HG03045 (cell line): ENCODE measurements at regions not wholly inside any gene's neighbourhood (a gene's known extent, or its start where the extent isn't known, plus 50 kb on each side); places are given as distances from the start of the nearest gene placed in this dataset.
"Not testable (repeated sequence)": the region's sequence is repeated elsewhere in the genome, so short reads cannot be mapped to it uniquely, and the experiment has no call there.

Experiments
- ATAC-seq: cut with Tn5 transposase; IDR thresholded peaks from one replicate; pipeline ENCODE4 v1.9.1; 2021; ENCODE audit warnings: mild to moderate bottlenecking, moderate library complexity; ENCODE audit not compliant: unreplicated experiment

- not testable (repeated sequence) for ATAC-seq
Measured at GRCh38 chr1:149695066-149695465, 87.4 kb upstream of the FCGR1A start.

- ATAC-seq: not testable (repeated sequence)
Measured at GRCh38 chr1:149700220-149700619, 82.3 kb upstream of the FCGR1A start.

- not testable (repeated sequence) for ATAC-seq
Measured at GRCh38 chr1:149700677-149701567, 81.6 kb upstream of the FCGR1A start.

GRCh38 chr1:149708192-149708853, 74.2 kb upstream of the FCGR1A start:
- peak; percentile 74 for ATAC-seq

GRCh38 chr1:149711651-149712050, 70.8 kb upstream of the FCGR1A start:
- not testable (repeated sequence) for ATAC-seq

GRCh38 chr1:149712154-149712927, 70.2 kb upstream of the FCGR1A start:
- ATAC-seq: not testable (repeated sequence)

GRCh38 chr1:149713513-149713912, 69.0 kb upstream of the FCGR1A start:
- not testable (repeated sequence) for ATAC-seq

- ATAC-seq: not testable (repeated sequence)
Measured at GRCh38 chr1:149713952-149714351, 68.5 kb upstream of the FCGR1A start.

- ATAC-seq: not testable (repeated sequence)
Measured at GRCh38 chr1:149724618-149725302, 57.7 kb upstream of the FCGR1A start.

- ATAC-seq: not testable (repeated sequence)
Measured at GRCh38 chr1:149726688-149727087, 55.8 kb upstream of the FCGR1A start.

GRCh38 chr1:149728598-149728997, 53.9 kb upstream of the FCGR1A start:
- not testable (repeated sequence) for ATAC-seq
